HepG2 (cell line): ENCODE measurements at regions not wholly inside any gene's neighbourhood (a gene's known extent, or its start where the extent isn't known, plus 50 kb on each side); places are given as distances from the start of the nearest gene placed in this dataset.
A peak's percentile ranks its signal among the peaks of the same experiment; 100 is the strongest.

Source experiments
- ARNTL ChIP-seq: sonication (generic); formaldehyde crosslinking; IDR thresholded peaks from 2 replicates; pipeline ENCODE4 v1.4.0; 2020; ENCODE audit warnings: mild to moderate bottlenecking, missing genetic modification reagents
- ATF7-NPFF ChIP-seq: sonication (generic); formaldehyde crosslinking; IDR thresholded peaks from 2 replicates; pipeline ENCODE4 v1.8.1; 2023; ENCODE audit warnings: mild to moderate bottlenecking, low read depth, missing genetic modification reagents, moderate library complexity
- CSRNP2 ChIP-seq: sonication (generic); formaldehyde crosslinking; conservative IDR thresholded peaks from 2 replicates; pipeline ENCODE4 v1.8.0; 2022; ENCODE audit warnings: low read depth, missing genetic modification reagents
- HDAC1 ChIP-seq: sonication (generic); formaldehyde crosslinking; IDR thresholded peaks from 2 replicates; pipeline ENCODE4 v1.5.1; 2020; ENCODE audit warnings: mild to moderate bottlenecking, missing genetic modification reagents
- HNRNPL ChIP-seq: fragments of 200-400 bp; formaldehyde crosslinking; IDR thresholded peaks from 2 replicates; pipeline ENCODE4 v1.6.1; 2017; ENCODE audit warnings: mild to moderate bottlenecking, low read depth, low read length
- HOXA5 ChIP-seq: sonication (generic); formaldehyde crosslinking; IDR thresholded peaks from 2 replicates; pipeline ENCODE4 v1.4.0; 2020; ENCODE audit warnings: missing genetic modification reagents
- MAFK ChIP-seq, 2 experiments: IDR thresholded peaks in 1 of 2; conservative IDR thresholded peaks in 1 of 2; 2 replicates each; pipeline ENCODE4 v1.6.1; 2011; ENCODE audit warnings: improper control_type of control experiment in 2 of 2, low read length in 2 of 2
- MXD3 ChIP-seq: IDR thresholded peaks from 2 replicates; pipeline ENCODE4 v1.6.1; 2016; ENCODE audit warnings: mild to moderate bottlenecking, missing biosample characterization, missing genetic modification reagents
- RBAK ChIP-seq: sonication (generic); formaldehyde crosslinking; IDR thresholded peaks from 2 replicates; pipeline ENCODE4 v1.5.1; 2020; ENCODE audit warnings: mild to moderate bottlenecking, missing genetic modification reagents
- RFX3 ChIP-seq: IDR thresholded peaks from 2 replicates; pipeline ENCODE4 v1.6.1; 2016; ENCODE audit warnings: missing biosample characterization, missing genetic modification reagents
- SAFB2 ChIP-seq: sonication (generic); formaldehyde crosslinking; IDR thresholded peaks from 2 replicates; pipeline ENCODE4 v1.5.1; 2020; ENCODE audit warnings: missing genetic modification reagents, low read depth, mild to moderate bottlenecking, borderline replicate concordance
- STAG1 ChIP-seq: sonication (generic); formaldehyde crosslinking; IDR thresholded peaks from 2 replicates; pipeline ENCODE4 v1.4.0; 2020; ENCODE audit warnings: missing genetic modification reagents
- XRCC5 ChIP-seq: fragments of 200-400 bp; formaldehyde crosslinking; optimal IDR thresholded peaks from 2 replicates; pipeline ENCODE3; 2017; ENCODE audit warnings: mild to moderate bottlenecking, low read length
- ZEB1 ChIP-seq: IDR thresholded peaks from 2 replicates; pipeline ENCODE4 v1.6.1; 2012; ENCODE audit warnings: mild to moderate bottlenecking, low read depth, inconsistent platforms; ENCODE audit not compliant: insufficient replicate concordance
- ZNF101 ChIP-seq: sonication (generic); formaldehyde crosslinking; IDR thresholded peaks from 2 replicates; pipeline ENCODE4 v1.4.0; 2020; ENCODE audit warnings: mild to moderate bottlenecking, low read depth, missing genetic modification reagents, borderline replicate concordance
- ZNF451 ChIP-seq: sonication (generic); formaldehyde crosslinking; IDR thresholded peaks from 2 replicates; pipeline ENCODE4 v1.5.0; 2020; ENCODE audit warnings: mild to moderate bottlenecking, missing genetic modification reagents
- ZNF549 ChIP-seq: sonication (generic); formaldehyde crosslinking; IDR thresholded peaks from 2 replicates; pipeline ENCODE4 v1.5.0; 2020; ENCODE audit warnings: missing genetic modification reagents
- ZNF761 ChIP-seq: sonication (generic); formaldehyde crosslinking; conservative IDR thresholded peaks from 2 replicates; pipeline ENCODE4 v1.4.0; 2020; ENCODE audit warnings: mild to moderate bottlenecking, missing genetic modification reagents
- ZNF775 ChIP-seq: sonication (generic); formaldehyde crosslinking; IDR thresholded peaks from 2 replicates; pipeline ENCODE4 v1.4.0; 2020; ENCODE audit warnings: missing genetic modification reagents, mild to moderate bottlenecking, moderate library complexity, borderline replicate concordance
- ZSCAN22 ChIP-seq: sonication (generic); formaldehyde crosslinking; IDR thresholded peaks from 2 replicates; pipeline ENCODE4 v1.4.0; 2020; ENCODE audit warnings: mild to moderate bottlenecking, missing genetic modification reagents
- TF ChIP-seq, protein P1 (sequence below): sonication (generic); formaldehyde crosslinking; IDR thresholded peaks from 2 replicates; pipeline ENCODE4 v1.4.0; 2020; ENCODE audit warnings: mild to moderate bottlenecking, missing genetic modification reagents

DNA sequence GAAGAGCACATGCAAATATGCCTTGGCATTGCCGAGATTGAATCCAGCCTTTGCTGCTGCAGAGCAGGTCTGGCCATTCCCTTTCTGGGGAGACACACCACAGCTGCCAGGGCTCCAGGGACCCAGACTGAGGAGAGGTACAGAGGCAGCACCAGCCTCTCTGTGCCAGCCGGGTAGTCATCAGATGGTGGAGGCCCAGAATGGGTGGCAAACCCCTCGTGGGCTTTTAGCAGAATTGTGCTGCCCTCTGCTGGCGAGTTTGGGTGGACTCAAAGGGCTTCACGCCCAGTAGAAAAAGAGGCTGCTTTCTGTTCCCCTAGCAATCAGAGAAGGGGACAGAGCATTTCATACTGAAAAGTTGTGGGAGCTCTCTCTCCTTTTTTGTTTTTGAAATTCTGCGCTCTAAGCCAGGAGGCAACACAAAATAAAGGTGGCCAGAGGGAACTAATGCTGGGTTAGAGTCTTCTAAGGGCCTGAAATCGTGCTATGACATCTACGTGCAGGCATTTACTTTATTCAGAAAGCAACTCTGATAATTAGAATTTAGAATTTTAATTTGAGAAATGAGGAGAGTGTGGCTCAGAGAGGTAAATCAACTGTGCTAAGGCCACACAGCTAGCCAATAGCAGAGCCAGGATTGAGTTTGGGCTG lies 158.8 kb upstream of the NAV2 start (continued):
- TF ChIP-seq SAFB2, result no peak
- TF ChIP-seq HNRNPL, result 0 out of 2 replicates have a peak, but pooled peaks have one; percentile 47
- no peak for TF ChIP-seq ZNF549 (CRISPR knock-in tag)
- TF ChIP-seq MAFK (conservative IDR thresholded peaks at IDR 0.05 in 1 of 2, IDR thresholded peaks at IDR 0.05 in 1 of 2; ENCODE audit: low read length in 2 of 2), result no peak
- no peak for TF ChIP-seq ZEB1
- no peak for TF ChIP-seq ARNTL (CRISPR knock-in tag)
- no peak for TF ChIP-seq MXD3 (CRISPR knock-in tag)
- no peak for TF ChIP-seq RFX3 (CRISPR knock-in tag)
- TF ChIP-seq ZNF775 (CRISPR knock-in tag), result no peak
- TF ChIP-seq ZNF451 (CRISPR knock-in tag), result no peak
- TF ChIP-seq HOXA5, result no peak
- TF ChIP-seq XRCC5, result peak; percentile 42
- peak; percentile 93 for TF ChIP-seq STAG1 (CRISPR knock-in tag)
- no peak for TF ChIP-seq HDAC1 (CRISPR knock-in tag)
- TF ChIP-seq ZNF761 (CRISPR knock-in tag), result no peak
- no peak for TF ChIP-seq ZNF101 (CRISPR knock-in tag)
- TF ChIP-seq RBAK (CRISPR knock-in tag), result no peak
- no peak for TF ChIP-seq ATF7-NPFF
- TF ChIP-seq ZSCAN22 (CRISPR knock-in tag), result peak; percentile 94
- no peak for TF ChIP-seq CSRNP2 (CRISPR knock-in tag)
- TF ChIP-seq, protein P1, sequence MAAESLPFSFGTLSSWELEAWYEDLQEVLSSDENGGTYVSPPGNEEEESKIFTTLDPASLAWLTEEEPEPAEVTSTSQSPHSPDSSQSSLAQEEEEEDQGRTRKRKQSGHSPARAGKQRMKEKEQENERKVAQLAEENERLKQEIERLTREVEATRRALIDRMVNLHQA (CRISPR knock-in tag), result no peak
